GM12878 (cell line): ENCODE measurements at regions not wholly inside any gene's neighbourhood (a gene's known extent, or its start where the extent isn't known, plus 50 kb on each side); places are given as distances from the start of the nearest gene placed in this dataset.

Source experiments
- ATAC-seq: fragments of 200-7000 bp; cut with Tn5 transposase; 3 replicates; pipeline ENCODE4 v1.9.1; 2020; ENCODE audit warnings: mild to moderate bottlenecking, moderate library complexity
- BruUV-seq: library from RNA; stranded (reverse); fragments of 400-500 nt; replicated peaks from 2 replicates; lab custom pipeline; 2021; lab: Mats Ljungman, UMichigan
- CTCF ChIA-PET: fragments of 300-600 bp; sonication (Branson Sonifier 250); formaldehyde crosslinking; extraction: SDS; loops from one replicate; lab custom pipeline; 2021; ENCODE audit warnings: inconsistent platforms; lab: Yijun Ruan, JAX
- POLR2A ChIA-PET: fragments of 350-600 bp; formaldehyde crosslinking; extraction: SDS; loops from one replicate; lab custom pipeline; 2021; ENCODE audit warnings: inconsistent platforms; lab: Charles Lee
- RAD21 ChIA-PET: fragments of 300-600 bp; sonication (Branson Sonifier 250); formaldehyde crosslinking; loops from one replicate; lab custom pipeline; 2023; ENCODE audit warnings: antibody characterized with exemption; ENCODE audit not compliant: unreplicated experiment; lab: Charles Lee
- SMC1A ChIA-PET: fragments of 300-600 bp; sonication (Branson Sonifier 250); formaldehyde crosslinking; loops from one replicate; lab custom pipeline; 2023; ENCODE audit not compliant: unreplicated experiment, uncharacterized antibody; lab: Charles Lee
- DNase-seq: peaks from one replicate; pipeline ENCODE4 v3.0.0-alpha.2; 2011; ENCODE audit warnings: low read depth, low spot score
- FAIRE-seq: peaks from 3 replicates; lab custom pipeline; 2011; peaks lifted over from hg19 to GRCh38; lab: Jason Lieb, UNC
- H2AFZ ChIP-seq: 2 replicates; pipeline ENCODE4 v1.6.0; 2011; ENCODE audit warnings: low read depth, low read length, control low read depth; ENCODE audit not compliant: control insufficient read depth
- H3K27ac ChIP-seq: 2 replicates; pipeline ENCODE4 v1.5.1; 2011; ENCODE audit warnings: control low read depth; ENCODE audit not compliant: control insufficient read depth, insufficient read depth
- H3K27me3 ChIP-seq, 2 experiments: replicated peaks in 1 of 2; 2 replicates each; pipeline versions ENCODE4 v1.6.0 to v1.6.1; 2011; ENCODE audit warnings: low read length in 1 of 2; ENCODE audit not compliant: control insufficient read depth in 2 of 2, insufficient read depth in 2 of 2
- H3K36me3 ChIP-seq, 2 experiments: 2 replicates each; pipeline ENCODE4 v1.5.1; 2011; ENCODE audit warnings: low read length in 1 of 2; ENCODE audit not compliant: control insufficient read depth in 2 of 2, insufficient read depth in 2 of 2
- H3K4me1 ChIP-seq: 2 replicates; pipeline ENCODE4 v1.6.1; 2011; ENCODE audit warnings: mild to moderate bottlenecking, low read length, moderate library complexity, mixed read lengths; ENCODE audit not compliant: control insufficient read depth, insufficient read depth
- H3K4me2 ChIP-seq: 2 replicates; pipeline ENCODE4 v1.6.0; 2011; ENCODE audit warnings: control low read depth; ENCODE audit not compliant: control insufficient read depth, insufficient read depth
- H3K4me3 ChIP-seq: fragments of 200-600 bp; sonication (generic); 2 replicates; pipeline ENCODE4 v1.5.1; 2016
- H3K79me2 ChIP-seq: 2 replicates; pipeline ENCODE4 v1.6.0; 2011; ENCODE audit warnings: low read length; ENCODE audit not compliant: control insufficient read depth, insufficient read depth
- H3K9ac ChIP-seq: 2 replicates; pipeline ENCODE4 v1.8.0; 2011; ENCODE audit warnings: low read length, control low read depth, mixed read lengths; ENCODE audit not compliant: control insufficient read depth, insufficient read depth
- H3K9me3 ChIP-seq: replicated peaks from 3 replicates; pipeline ENCODE4 v1.5.1; 2011; ENCODE audit warnings: mild to moderate bottlenecking, low read length; ENCODE audit not compliant: control insufficient read depth, insufficient read depth
- H4K20me1 ChIP-seq: 2 replicates; pipeline ENCODE4 v1.6.0; 2011; ENCODE audit not compliant: control insufficient read depth, insufficient read depth
- BHLHE40 ChIP-seq, 2 experiments: fragments of 450-650 bp in 1 of 2; IDR thresholded peaks; 2 replicates each; pipeline ENCODE4 v1.6.1; 2011 to 2017; ENCODE audit warnings: low read depth in 2 of 2, borderline replicate concordance in 1 of 2, improper control_type of control experiment in 1 of 2, low read length in 1 of 2, mild to moderate bottlenecking in 1 of 2
- CBX5 ChIP-seq: sonication (generic); IDR thresholded peaks from 2 replicates; pipeline ENCODE4 v1.6.1; 2016; ENCODE audit warnings: low read depth, moderate library complexity, mild to moderate bottlenecking, inconsistent platforms
- CUX1 ChIP-seq: IDR thresholded peaks from 2 replicates; pipeline ENCODE4 v1.6.1; 2012; ENCODE audit warnings: improper control_type of control experiment, low read depth, low read length; ENCODE audit not compliant: insufficient replicate concordance
- EZH2 ChIP-seq: IDR thresholded peaks from 2 replicates; pipeline ENCODE4 v1.6.1; 2012; ENCODE audit warnings: low read depth, mild to moderate bottlenecking, control low read depth, inconsistent platforms, low read length, borderline replicate concordance; ENCODE audit not compliant: control insufficient read depth
- FOXM1 ChIP-seq: IDR thresholded peaks from 2 replicates; pipeline ENCODE4 v1.6.1; 2012; ENCODE audit warnings: low read depth, mild to moderate bottlenecking, inconsistent platforms, low read length, moderate library complexity
- HDAC2 ChIP-seq: fragments of 200-600 bp; sonication (generic); IDR thresholded peaks from 2 replicates; pipeline ENCODE4 v1.6.1; 2017
- IRF5 ChIP-seq: fragments of 450-650 bp; IDR thresholded peaks from 2 replicates; pipeline ENCODE4 v1.6.1; 2017; ENCODE audit warnings: borderline replicate concordance
- NRF1 ChIP-seq: conservative IDR thresholded peaks from 2 replicates; pipeline ENCODE4 v1.6.1; 2011; ENCODE audit warnings: mild to moderate bottlenecking, low read depth, low read length, improper control_type of control experiment
- PAX8 ChIP-seq: fragments of 450-650 bp; IDR thresholded peaks from 2 replicates; pipeline ENCODE4 v1.6.1; 2017; ENCODE audit warnings: mild to moderate bottlenecking, moderate library complexity
- RAD51 ChIP-seq: fragments of 450-650 bp; IDR thresholded peaks from 2 replicates; pipeline ENCODE4 v1.6.1; 2016; ENCODE audit warnings: moderate library complexity, mild to moderate bottlenecking, inconsistent platforms
- RELA ChIP-seq: fragments of 450-650 bp; IDR thresholded peaks from 2 replicates; pipeline ENCODE4 v1.8.0; 2014; ENCODE audit warnings: borderline replicate concordance; ENCODE audit not compliant: partially characterized antibody
- REST ChIP-seq: IDR thresholded peaks from 2 replicates; pipeline ENCODE4 v1.6.1; 2012; ENCODE audit warnings: mild to moderate bottlenecking, low read depth, low read length
- SP1 ChIP-seq: IDR thresholded peaks from one replicate; pipeline ENCODE4 v1.6.1; 2011; ENCODE audit warnings: low read depth, low read length
- WGBS: methylation state at CpG from one replicate; pipeline ENCODE4 v1.1.6; 2016; ENCODE audit warnings: low lambda C conversion rate; ENCODE audit not compliant: insufficient replicate concordance, insufficient coverage; ENCODE audit errors: missing lambda C conversion rate; 5-methylcytosine and 5-hydroxymethylcytosine counted together
- in situ Hi-C: fragments of 300-500 bp; cut with MboI; formaldehyde crosslinking; loops from 9 replicates; pipeline ENCODE4 v1.14.3; 2018; ENCODE audit warnings: mixed read lengths
- intact Hi-C: fragments of 100-400 bp; cut with micrococcal nuclease; formaldehyde crosslinking; loops from one replicate; pipeline ENCODE4 v1.14.2; 2022; ENCODE audit not compliant: unreplicated experiment

GRCh38 chr7:65475040-65475726, 101.5 kb downstream of the ZNF92 start:
- FAIRE-seq = no peak
- TF ChIP-seq BHLHE40 (IDR thresholded peaks at IDR 0.05; ENCODE audit: borderline replicate concordance in 1 of 2, low read depth in 2 of 2, low read length in 1 of 2) (no peak), RAD51 (no peak), FOXM1 (no peak), PAX8 (no peak), IRF5 (no peak), SP1 (no peak), CBX5 (no peak), HDAC2 (no peak), REST (no peak), NRF1 (no peak), EZH2 (no peak), CUX1 (no peak), RELA (no peak)

More at GRCh38 chr7:65475040-65475726, 101.5 kb downstream of the ZNF92 start:
- Histone ChIP-seq H3K4me3 (no peak overlapping the region), H3K4me2 (no peak overlapping the region), H3K27ac (peak overlapping the region; percentile 53), H3K27me3 (no peaks in the 10 kb centered on the region), H3K4me1 (peaks cover 7% of the 10 kb centered on the region), H4K20me1 (no peaks in the 10 kb centered on the region), H2AFZ (peak overlapping the region; percentile 51; the same call in 1 of the 2 replicates), H3K9me3 (peaks cover 4% of the 10 kb centered on the region; the same call in 2 of the 3 replicates), H3K36me3 (no peaks in the 10 kb centered on the region), H3K9ac (no peak overlapping the region), H3K79me2 (no peaks in the 10 kb centered on the region)
- BruUV-seq = no TSS peak
- SMC1A ChIA-PET = interaction anchor here (0.6 kb wide), 1 partner anchor 168 kb away, joined by 3 read pairs; no protein-coding TSS in a partner anchor
- CTCF ChIA-PET = interaction anchor here (1.1 kb wide), 1 partner anchor 19 kb away, joined by 3 read pairs; no protein-coding TSS in a partner anchor
- 88% methylated on average over 4 of the region's 4 CpGs for WGBS
- intact Hi-C loops = no loop called here
- POLR2A ChIA-PET = no interaction called here
- ATAC-seq (no peak; the same call in 1 of the 3 replicates), DNase-seq (no peak)
- RAD21 ChIA-PET = no interaction called here
- in situ Hi-C loops = no loop called here
